CD14-positive monocyte (primary cell): ENCODE measurements at regions not wholly inside any gene's neighbourhood (a gene's known extent, or its start where the extent isn't known, plus 50 kb on each side); places are given as distances from the start of the nearest gene placed in this dataset.
"Not testable (repeated sequence)": the region's sequence is repeated elsewhere in the genome, so short reads cannot be mapped to it uniquely, and the experiment has no call there.

Experiments used
- DNase-seq, 3 donors: peaks; one replicate each; pipeline ENCODE4 v3.0.0-alpha.2; 2011 to 2022
- H2AFZ ChIP-seq: 2 replicates; pipeline ENCODE4 v1.6.0; 2012; ENCODE audit warnings: mild to moderate bottlenecking, low read depth, low read length, inconsistent platforms; ENCODE audit not compliant: insufficient read depth, poor library complexity, severe bottlenecking
- H3K27ac ChIP-seq, 2 donors: 1 replicate in 1 of 2; 2 replicates in 1 of 2; pipeline ENCODE4 v1.5.1; 2012 to 2013; ENCODE audit warnings: low read length in 2 of 2, control low read depth in 1 of 2, inconsistent platforms in 1 of 2, low read depth in 1 of 2, mild to moderate bottlenecking in 1 of 2
- H3K27me3 ChIP-seq, 2 donors: one replicate each; pipeline versions ENCODE4 v1.6.0 to v1.6.1; 2011 to 2013; ENCODE audit warnings: low read length in 2 of 2; ENCODE audit not compliant: control insufficient read depth in 2 of 2, insufficient read depth in 2 of 2
- H3K36me3 ChIP-seq, 2 donors: replicated peaks in 1 of 2; 1 replicate in 1 of 2; 2 replicates in 1 of 2; pipeline versions ENCODE4 v1.5.1 to v1.6.1; 2012 to 2013; ENCODE audit warnings: low read length in 2 of 2, control low read depth in 1 of 2, inconsistent platforms in 1 of 2, mild to moderate bottlenecking in 1 of 2; ENCODE audit not compliant: insufficient read depth in 2 of 2, control insufficient read depth in 1 of 2
- H3K4me1 ChIP-seq, 2 donors: 1 replicate in 1 of 2; 2 replicates in 1 of 2; pipeline versions ENCODE4 v1.5.1 to v1.6.1; 2012 to 2013; ENCODE audit warnings: low read length in 2 of 2, control low read depth in 1 of 2, inconsistent platforms in 1 of 2, mild to moderate bottlenecking in 1 of 2, moderate library complexity in 1 of 2; ENCODE audit not compliant: insufficient read depth in 2 of 2, control insufficient read depth in 1 of 2
- H3K4me2 ChIP-seq: replicated peaks from 2 replicates; pipeline ENCODE3; 2012; ENCODE audit warnings: low read length, moderate library complexity, mild to moderate bottlenecking; ENCODE audit not compliant: poor library complexity, severe bottlenecking; ENCODE audit errors: extremely low read depth
- H3K4me3 ChIP-seq, 3 experiments: fragments of 200-600 bp in 1 of 3; sonication (generic) in 1 of 3; replicated peaks in 1 of 3; 1 replicate in 2 of 3; 2 replicates in 1 of 3; pipeline ENCODE4 v1.5.1; 2011 to 2013; ENCODE audit warnings: low read length in 3 of 3, mild to moderate bottlenecking in 3 of 3, control low read depth in 2 of 3, low read depth in 2 of 3, inconsistent platforms in 1 of 3, moderate library complexity in 1 of 3
- H3K79me2 ChIP-seq: 2 replicates; pipeline ENCODE4 v1.6.0; 2012; ENCODE audit warnings: mild to moderate bottlenecking, control low read depth, inconsistent platforms, low read length, moderate library complexity; ENCODE audit not compliant: insufficient read depth
- H3K9ac ChIP-seq: 2 replicates; pipeline ENCODE4 v1.6.0; 2017; ENCODE audit warnings: low read length, mild to moderate bottlenecking; ENCODE audit not compliant: insufficient read depth, poor library complexity, severe bottlenecking
- H3K9me3 ChIP-seq, 2 donors: replicated peaks in 1 of 2; 1 replicate in 1 of 2; 2 replicates in 1 of 2; pipeline versions ENCODE4 v1.5.1 to v1.6.1; 2012 to 2013; ENCODE audit warnings: low read length in 2 of 2, control low read depth in 1 of 2; ENCODE audit not compliant: control insufficient read depth in 1 of 2, insufficient read depth in 1 of 2
- H4K20me1 ChIP-seq: 2 replicates; pipeline ENCODE4 v1.6.0; 2012; ENCODE audit warnings: mild to moderate bottlenecking, low read length, control low read depth, moderate library complexity; ENCODE audit not compliant: insufficient read depth
- H3K27ac Mint-ChIP-seq, 7 donors: one replicate each; pipeline ENCODE4 v1.8.0; 2020; ENCODE audit warnings: mild to moderate bottlenecking in 7 of 7, mixed read lengths in 7 of 7, moderate library complexity in 6 of 7, inconsistent platforms in 2 of 7
- H3K27me3 Mint-ChIP-seq, 3 donors: one replicate each; pipeline ENCODE4 v1.8.0; 2021 to 2022; ENCODE audit warnings: low read depth in 3 of 3, mild to moderate bottlenecking in 3 of 3, mixed read lengths in 3 of 3, moderate library complexity in 3 of 3, inconsistent platforms in 1 of 3
- H3K36me3 Mint-ChIP-seq, 2 donors: one replicate each; pipeline ENCODE4 v1.8.0; 2020; ENCODE audit warnings: mixed read lengths in 2 of 2, inconsistent platforms in 1 of 2, mild to moderate bottlenecking in 1 of 2
- H3K4me1 Mint-ChIP-seq: one replicate; pipeline ENCODE4 v1.8.0; 2020; ENCODE audit warnings: mild to moderate bottlenecking, mixed read lengths
- H3K4me3 Mint-ChIP-seq, 2 donors: one replicate each; pipeline ENCODE4 v1.8.0; 2020; ENCODE audit warnings: mild to moderate bottlenecking in 2 of 2, mixed read lengths in 2 of 2, moderate library complexity in 1 of 2
- H3K9me3 Mint-ChIP-seq, 7 donors: one replicate each; pipeline ENCODE4 v1.8.0; 2020 to 2022; ENCODE audit warnings: mixed read lengths in 7 of 7, mild to moderate bottlenecking in 6 of 7, moderate library complexity in 6 of 7, inconsistent platforms in 2 of 7
- CTCF ChIP-seq: fragments of 200-600 bp; IDR thresholded peaks from one replicate; pipeline ENCODE4 v1.8.0; 2022; ENCODE audit warnings: antibody characterized with exemption, mild to moderate bottlenecking
- WGBS: methylation state at CpG from one replicate; pipeline ENCODE4 v1.1.5; 2013; ENCODE audit warnings: missing lambda C conversion rate; ENCODE audit not compliant: insufficient coverage; 5-methylcytosine and 5-hydroxymethylcytosine counted together
- intact Hi-C, 2 donors: fragments of 100-400 bp; cut with micrococcal nuclease; formaldehyde crosslinking; loops; one replicate each; pipeline versions ENCODE4 v1.15.0 to v1.15.1; 2023

GRCh38 chr10:128191847-128192246 lies 65.6 kb upstream of the MKI67 start:
- H3K27ac ChIP-seq = no peak overlapping the region
- H3K27me3 ChIP-seq = no peaks in the 10 kb centered on the region
- no peaks in the 10 kb centered on the region for H4K20me1 ChIP-seq
- Mint-ChIP-seq H3K36me3 (no peaks in the 10 kb centered on the region), H3K9me3 (peaks cover 0 to 3% (median 0%) of the 10 kb centered on the region in 7 donors), H3K27me3 (peaks cover 5 to 12% (median 6%) of the 10 kb centered on the region in 3 donors), H3K4me1 (no peaks in the 10 kb centered on the region), H3K27ac (no peak overlapping the region), H3K4me3 (no peak overlapping the region)
- 89% methylated on average over 2 of the region's 5 CpGs for WGBS
- no peaks in the 10 kb centered on the region for H3K9me3 ChIP-seq
- H3K4me2 ChIP-seq = no peak overlapping the region
- no peak overlapping the region for H3K4me3 ChIP-seq
- intact Hi-C loops = no loop called here
- H3K36me3 ChIP-seq = no peaks in the 10 kb centered on the region
- no peak for TF ChIP-seq CTCF
- no peak for DNase-seq
- no peak overlapping the region for H2AFZ ChIP-seq
- no peak overlapping the region for H3K9ac ChIP-seq
- no peaks in the 10 kb centered on the region for H3K4me1 ChIP-seq
- no peaks in the 10 kb centered on the region for H3K79me2 ChIP-seq

- H3K9ac ChIP-seq, DNase-seq, H3K4me2 ChIP-seq, H3K4me1 Mint-ChIP-seq, H3K4me1 ChIP-seq, H3K27me3 ChIP-seq, H2AFZ ChIP-seq, H3K27ac ChIP-seq, H3K79me2 ChIP-seq, H3K36me3 ChIP-seq, H3K4me3 ChIP-seq, H3K4me3 Mint-ChIP-seq, H3K36me3 Mint-ChIP-seq, H4K20me1 ChIP-seq, H3K27ac Mint-ChIP-seq: not testable (repeated sequence)
- H3K9me3 Mint-ChIP-seq = peaks cover 10 to 26% (median 21%) of the 10 kb centered on the region in 7 donors
- peaks cover 2 to 12% (median 5%) of the 10 kb centered on the region in 3 donors for H3K27me3 Mint-ChIP-seq
- peaks cover 4 to 15% of the 10 kb centered on the region in 2 donors for H3K9me3 ChIP-seq
- intact Hi-C loops = loop anchor here in 1 of 2 donors (10.0 kb wide), 1 partner anchor 67 kb away; no protein-coding TSS in a partner anchor
- 100% methylated on average over 1 of the region's 2 CpGs for WGBS
Measured at GRCh38 chr10:128201826-128202225, 75.6 kb upstream of the MKI67 start.
